NB4 (cell line): ENCODE measurements at regions not wholly inside any gene's neighbourhood (a gene's known extent, or its start where the extent isn't known, plus 50 kb on each side); places are given as distances from the start of the nearest gene placed in this dataset.

Source experiments
- CTCF ChIP-seq: IDR thresholded peaks from one replicate; pipeline ENCODE4 v1.5.1; 2012; ENCODE audit warnings: low read depth, low read length
- POLR2A ChIP-seq: IDR thresholded peaks from 2 replicates; pipeline ENCODE4 v1.6.1; 2011; ENCODE audit warnings: mild to moderate bottlenecking; ENCODE audit not compliant: insufficient read length; ENCODE audit errors: extremely low read depth

- TF ChIP-seq CTCF (no peak), POLR2A (no peak)
These were observed 609.1 kb upstream of the USP24 start for GRCh38 chr1:55824251-55824640.
